NCI-H446 treated with DMSO at 0.1 percent for 48 hours (cell line): ENCODE measurements at regions not wholly inside any gene's neighbourhood (a gene's known extent, or its start where the extent isn't known, plus 50 kb on each side); places are given as distances from the start of the nearest gene placed in this dataset.
"Not testable (repeated sequence)": the region's sequence is repeated elsewhere in the genome, so short reads cannot be mapped to it uniquely, and the experiment has no call there.

Source experiments
- DNase-seq: peaks from one replicate; lab custom pipeline; 2025; lab: John Stamatoyannopoulos, UW

DNA sequence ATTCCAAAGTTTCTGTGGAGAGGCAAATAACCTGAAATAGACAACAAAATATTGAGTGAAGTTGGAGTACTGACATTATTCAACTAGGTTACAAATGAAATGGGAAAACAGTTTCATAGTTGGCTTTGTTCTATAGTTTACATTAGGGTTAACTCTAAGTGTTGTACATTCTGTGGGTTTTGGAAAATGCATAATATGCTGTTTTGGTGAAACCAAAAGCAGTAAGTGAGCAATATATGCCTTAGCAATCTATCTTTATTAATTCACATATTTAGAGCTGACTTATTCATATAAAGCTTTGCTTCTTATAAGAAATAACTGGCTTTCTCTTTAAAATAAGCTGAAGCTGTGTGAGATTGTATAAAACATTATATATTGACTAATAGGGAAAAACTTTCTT is 157.5 kb upstream of the AHI1 start:
- no peak for DNase-seq

DNA sequence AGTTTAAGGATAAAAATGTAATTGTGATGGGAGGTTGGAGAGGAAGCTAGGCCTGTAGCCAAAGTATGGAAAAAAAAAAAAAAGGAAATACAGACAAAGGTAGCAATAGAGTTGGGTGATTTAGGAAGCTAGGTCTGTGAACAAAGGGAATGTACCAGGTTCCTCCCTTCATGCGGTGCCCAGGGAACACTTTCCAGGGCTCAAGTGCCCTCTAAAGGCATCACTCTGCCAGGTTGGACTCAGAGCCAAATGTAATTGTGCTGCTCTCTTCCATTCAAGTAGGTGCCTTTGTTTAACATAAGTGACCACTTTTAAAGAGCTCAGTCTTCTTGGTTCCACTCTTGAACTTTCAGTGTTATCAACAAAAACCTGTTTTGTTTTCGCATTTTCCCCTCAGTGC is 159.7 kb upstream of the AHI1 start:
- no peak for DNase-seq

DNA sequence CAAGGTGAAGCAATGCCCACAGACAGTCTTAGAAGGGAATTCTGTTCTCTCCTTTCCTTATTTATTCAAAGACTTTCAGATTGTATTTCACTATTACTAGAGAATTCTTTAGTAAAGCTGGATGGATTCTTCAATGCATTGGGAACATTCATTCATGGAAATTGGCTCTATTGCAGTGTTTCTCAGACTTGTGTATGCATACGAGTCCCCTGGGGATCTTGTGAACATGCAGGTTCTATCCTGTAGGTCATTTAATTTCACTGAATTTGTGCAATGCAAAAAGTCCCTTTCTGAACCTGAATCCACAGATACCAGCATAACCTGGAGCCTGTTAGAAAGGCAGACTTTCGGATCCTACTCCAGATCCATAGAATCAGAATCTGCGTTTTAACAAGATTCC is 160.9 kb upstream of the AHI1 start:
- no peak for DNase-seq

DNA sequence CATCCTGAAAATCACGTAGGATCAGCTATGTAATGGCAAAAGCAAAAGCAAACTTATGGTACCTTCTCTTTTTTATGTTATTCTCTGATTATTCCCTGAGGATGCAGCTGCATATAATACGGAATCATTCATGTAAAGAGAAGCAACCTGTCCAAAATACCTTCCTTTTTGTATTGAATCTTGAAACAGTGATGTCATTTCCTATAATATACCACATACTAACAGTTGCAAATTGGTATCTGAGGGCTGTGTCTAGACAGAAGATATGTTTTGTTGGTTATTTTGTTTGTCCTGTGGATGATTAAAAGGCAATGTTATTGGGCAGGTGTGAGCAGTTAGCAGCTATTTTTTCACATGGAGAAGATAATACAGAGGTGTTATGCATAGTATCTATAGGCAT is 161.4 kb upstream of the AHI1 start:
- DNase-seq = no peak

DNA sequence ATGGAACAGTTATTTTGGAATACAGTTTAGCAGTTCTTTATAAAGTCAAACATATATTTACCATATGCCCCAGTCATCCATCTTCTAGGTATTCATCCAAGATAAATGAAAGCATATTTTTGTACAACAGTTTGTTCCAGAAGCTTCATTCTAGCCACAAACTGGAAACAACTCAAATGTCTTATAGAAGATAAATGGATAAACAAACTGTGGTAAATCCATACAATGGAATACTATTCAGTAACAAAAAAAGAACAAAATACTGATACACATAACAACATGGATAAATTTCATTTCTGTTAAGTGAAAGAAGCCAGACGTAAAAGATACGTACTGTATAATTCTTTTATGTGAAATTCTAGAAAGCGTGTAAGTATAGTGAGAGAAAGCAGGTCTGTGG is 167.0 kb upstream of the AHI1 start:
- no peak for DNase-seq

DNA sequence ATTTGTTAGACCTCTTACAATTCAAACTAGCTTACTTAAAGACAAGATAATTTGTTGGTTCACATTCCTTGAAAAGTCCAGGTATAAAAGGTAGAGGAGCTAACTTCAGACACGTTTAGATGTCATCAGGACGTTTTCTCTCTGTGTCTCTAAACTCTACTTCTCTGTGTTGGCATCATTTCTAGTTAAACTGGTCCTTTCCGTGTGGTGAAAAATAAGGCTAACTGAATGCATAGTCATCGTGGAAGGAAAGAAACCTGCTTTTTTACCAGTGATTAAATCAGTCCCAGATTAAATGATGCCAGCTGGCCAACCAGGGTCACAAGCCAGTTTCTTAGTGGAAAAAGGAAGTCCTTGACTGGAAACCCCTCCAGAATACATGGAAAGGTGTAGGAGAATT is 168.4 kb upstream of the AHI1 start:
- no peak for DNase-seq

DNA sequence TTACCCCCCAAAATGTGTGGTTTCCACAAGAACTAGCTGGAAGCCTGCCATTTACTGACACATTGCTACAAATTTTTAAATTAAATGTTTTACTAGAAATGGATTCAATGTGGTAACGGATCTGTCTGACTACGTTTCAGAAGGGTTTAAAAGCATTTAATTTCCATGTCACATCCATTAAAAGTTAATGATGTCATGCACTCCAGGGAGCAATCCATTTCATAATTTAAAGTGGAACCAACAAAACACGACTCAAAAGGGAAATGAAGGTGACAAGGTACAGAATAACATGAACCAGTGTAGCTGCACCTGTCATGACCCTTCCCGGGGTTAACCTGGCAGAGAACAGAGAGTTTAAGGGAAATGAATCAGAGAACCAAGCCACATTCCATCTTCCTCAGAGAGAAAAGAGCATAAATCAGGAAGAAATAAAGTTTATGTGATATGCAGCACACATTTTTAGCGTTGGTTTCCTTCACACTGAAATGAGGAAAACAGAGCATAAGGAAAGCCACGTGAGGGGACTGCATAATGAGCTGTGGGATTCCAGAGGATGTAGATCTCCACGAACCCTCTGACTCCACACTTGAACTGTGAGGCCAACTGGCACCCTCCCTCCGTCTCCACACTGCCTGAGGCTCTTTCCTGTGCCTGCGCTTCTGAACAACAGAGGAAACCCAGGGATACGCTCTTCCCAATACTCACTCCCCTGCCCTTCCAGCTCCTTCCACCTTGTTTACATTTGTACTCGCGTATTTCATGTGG is 170.3 kb upstream of the AHI1 start:
- peak; percentile 59 for DNase-seq

DNA sequence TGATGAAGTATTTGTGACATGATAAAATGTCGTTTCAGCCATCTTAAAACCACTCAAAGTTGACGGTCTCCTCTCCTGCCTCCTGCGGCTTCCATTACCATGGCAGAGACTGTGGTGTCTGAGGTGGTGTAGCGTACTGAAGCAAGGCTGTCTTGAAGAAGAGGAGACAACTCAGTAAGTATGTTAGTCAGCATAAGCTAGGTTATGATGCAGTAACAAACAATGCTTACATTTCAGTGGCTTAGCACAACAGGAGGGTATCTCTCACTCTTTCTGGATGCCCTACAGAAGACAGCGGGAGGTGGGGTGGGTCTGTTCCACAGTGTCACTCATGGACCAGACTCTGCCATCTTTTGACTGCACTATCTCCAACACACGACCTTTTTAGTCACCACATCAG is 174.7 kb upstream of the AHI1 start:
- DNase-seq = no peak

DNA sequence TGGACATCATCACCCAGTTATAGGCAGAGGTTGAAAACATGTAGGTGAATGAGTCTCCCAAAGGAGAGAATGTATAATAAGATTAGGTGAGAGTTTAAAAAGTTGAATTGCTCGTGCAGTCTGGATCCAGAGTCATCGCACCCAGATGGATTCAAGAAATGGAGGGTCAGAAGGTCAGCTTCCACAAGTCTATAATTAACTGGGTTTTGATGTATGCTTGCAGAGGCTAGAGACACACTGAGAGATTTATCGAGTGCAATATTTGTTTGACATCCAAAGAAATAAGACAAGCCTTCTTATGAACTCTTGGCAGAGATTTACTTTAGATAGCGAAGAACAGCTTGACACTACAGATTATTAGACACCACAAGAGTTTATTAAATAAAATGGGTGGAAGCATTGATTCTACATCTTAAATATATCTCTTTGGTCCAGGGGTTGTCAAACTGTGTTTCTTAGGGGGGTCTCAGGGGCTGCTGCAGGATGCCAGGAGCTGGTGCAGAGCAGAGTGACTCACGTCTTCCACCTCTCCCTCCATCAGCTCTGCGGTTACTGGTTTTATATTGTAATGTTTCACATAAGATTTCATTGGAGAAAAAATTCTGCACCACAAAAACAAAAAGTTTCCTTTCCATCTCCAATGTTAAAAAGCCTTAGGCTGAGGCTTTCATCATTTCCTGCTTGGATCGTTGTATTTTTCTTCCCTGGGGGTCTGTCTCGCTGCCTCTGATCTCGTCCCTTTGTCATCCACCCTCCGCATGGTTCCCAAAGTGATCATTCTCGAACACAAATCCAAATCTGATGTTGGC is 176.2 kb upstream of the AHI1 start:
- DNase-seq = no peak

DNA sequence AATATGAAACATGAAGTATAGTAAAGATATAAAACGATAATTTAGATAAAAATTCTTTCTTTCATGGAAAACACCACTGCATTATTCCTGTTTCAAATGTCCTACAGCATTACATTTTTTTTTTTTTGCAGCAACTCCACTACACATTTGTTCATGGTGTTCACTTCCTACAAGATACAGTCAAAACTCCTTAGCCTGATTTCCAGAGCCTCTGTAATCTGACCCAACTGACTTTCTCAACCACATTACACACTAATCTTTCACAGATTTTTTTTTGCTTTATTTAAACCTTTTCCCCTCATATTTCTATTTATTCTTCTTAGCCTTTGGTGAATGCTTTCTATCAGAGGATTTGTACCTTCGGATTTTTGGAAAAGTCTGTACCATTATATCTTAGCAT is 176.5 kb upstream of the PDE7B start:
- no peak for DNase-seq

DNA sequence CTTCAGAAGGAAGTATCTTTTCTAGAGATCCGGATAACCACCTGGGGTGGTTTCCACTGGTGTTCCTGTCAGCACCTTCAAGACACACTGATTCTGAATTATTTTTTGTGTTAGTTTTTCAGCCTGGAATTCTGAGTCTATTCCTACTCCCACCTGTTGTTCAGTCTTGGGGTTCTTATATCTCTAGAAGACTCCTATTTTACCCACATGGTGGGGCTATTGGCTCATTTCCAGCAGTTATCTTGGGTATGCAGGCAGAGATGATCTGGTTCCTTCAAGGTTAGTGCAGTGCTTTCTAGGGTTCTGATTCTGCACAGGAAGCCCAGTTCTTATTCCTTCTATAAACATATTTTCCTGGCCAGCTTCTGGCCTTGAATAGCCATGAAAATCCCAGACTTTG is 175.6 kb upstream of the PDE7B start:
- DNase-seq = no peak

DNA sequence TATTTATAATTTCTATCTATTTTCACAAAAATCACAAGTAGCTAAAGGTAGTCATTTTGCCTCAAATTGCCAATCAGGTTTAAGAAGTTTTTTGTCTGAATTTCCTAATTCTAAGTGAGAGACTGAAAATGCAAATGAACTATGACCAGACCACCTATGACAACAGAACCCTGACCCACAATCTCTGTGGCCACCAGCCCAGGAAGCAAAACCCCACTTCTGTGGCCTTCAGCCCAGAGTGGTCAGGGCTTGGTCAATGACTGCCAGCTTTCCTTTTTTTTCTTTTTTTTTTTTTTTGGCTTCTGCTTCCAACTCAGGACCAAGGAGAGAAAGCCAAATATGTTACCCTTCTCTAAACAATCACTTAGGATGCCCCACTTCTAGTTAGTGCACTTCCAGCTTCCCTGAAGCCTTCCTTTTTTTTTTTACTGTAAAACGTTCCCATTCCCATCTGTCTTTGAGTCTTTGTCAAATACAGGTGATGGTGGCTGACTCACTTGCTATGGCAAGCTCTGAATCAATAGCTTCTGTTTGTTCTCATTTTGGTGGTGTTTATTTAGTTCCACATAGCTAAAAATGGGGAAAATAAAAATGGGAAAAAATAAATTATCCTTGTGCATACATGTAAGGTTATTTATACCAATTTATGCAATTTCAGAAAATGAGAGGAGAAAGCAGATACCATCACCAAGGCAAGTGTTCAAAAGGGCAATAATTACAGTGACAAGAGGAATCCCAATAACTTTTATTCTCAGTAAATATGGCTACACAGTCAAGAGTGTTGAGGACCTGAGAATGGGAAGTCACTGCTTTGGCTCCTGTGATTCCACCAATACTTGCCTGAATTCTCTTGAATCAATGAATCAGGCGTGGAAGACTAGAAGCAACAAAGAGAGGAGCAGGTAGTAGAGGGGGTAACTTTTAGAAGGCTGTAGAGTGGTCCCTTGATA is 170.3 kb upstream of the PDE7B start:
- DNase-seq = no peak

DNA sequence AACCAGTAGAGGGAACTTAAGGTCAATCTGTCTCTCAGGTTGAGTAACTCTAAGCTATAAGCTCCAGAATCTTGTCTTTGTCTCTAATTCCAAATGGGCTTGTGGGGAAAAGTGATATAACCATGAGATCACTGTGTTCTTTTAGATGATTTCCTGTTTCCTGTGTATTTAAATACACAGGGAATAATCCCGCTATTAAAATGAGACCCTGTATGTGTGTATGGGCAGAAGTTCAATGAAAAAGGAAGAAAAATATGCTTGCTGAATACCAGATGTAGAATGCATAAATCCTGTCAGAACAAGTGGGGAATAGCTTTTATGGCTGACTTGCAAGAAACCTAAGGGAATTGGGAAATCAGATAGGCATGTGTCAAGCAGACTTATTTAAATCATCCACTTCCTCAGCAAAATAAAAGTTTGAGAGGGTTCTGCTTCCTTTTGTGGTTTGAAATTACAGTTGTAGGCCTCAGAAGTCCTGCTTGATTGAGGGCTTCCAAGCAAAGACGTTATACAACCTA is 164.7 kb upstream of the PDE7B start:
- no peak for DNase-seq

DNA sequence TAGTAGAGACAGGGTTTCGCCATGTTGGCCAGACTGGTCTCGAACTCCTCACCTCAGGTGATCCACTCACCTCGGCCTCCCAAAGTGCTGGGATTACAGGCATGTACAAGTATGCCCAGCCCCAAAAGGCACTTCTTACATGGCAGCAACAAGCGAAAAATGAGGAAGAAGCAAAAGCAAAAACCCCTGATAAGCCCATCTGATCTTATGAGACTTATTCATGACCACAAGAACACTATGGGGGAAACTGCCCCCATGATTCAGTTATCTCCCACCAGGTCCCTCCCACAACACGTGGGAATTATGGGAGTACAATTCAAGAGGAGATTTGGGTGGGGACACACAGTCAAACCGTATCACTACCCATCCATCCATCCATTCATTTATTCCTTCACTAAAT is 163.0 kb upstream of the PDE7B start:
- not testable (repeated sequence) for DNase-seq

DNA sequence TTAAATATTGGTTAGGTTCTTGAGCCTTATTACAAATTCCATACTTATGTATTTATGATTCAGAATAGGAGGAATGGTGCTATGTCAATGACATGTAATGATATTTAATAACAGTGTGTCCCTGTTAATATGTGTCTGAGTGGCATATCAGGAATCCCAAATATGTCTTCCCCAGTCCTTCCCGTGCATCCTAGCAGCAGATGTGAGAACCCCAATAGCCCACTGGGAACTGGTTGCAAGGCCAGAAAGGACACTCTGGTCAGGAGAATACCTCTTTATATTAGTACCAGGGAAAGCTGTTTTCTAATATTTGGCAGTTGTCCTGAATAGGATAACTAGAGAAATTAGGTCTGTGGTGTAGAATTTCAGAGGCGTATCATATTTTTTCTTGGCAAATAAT is 159.1 kb upstream of the PDE7B start:
- DNase-seq = no peak

DNA sequence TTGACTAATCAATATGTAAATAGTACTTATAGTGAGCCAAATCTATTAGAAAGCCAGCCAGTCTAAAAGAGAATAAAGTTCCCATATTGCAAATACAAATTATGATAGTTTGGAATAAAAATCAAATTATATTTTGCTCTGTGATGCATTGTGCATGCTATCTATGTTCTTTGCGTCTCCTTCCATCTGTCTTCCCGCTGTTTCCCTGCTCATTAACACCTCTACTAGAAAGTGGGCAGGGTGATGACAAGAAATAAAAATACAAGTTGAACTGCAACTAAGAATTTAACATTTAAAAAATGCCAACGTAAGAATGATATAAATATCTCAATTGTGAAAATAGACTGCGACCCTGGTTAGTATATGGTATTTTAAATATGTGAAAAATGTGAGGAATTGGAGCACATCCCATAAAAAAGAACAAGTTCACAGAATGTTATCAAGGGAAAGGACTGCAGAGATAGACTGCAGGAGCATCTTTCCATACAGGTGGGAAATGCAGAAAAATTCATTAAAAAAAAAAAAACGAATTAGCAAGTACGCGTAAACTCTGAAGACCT is 157.6 kb upstream of the PDE7B start:
- DNase-seq = no peak

DNA sequence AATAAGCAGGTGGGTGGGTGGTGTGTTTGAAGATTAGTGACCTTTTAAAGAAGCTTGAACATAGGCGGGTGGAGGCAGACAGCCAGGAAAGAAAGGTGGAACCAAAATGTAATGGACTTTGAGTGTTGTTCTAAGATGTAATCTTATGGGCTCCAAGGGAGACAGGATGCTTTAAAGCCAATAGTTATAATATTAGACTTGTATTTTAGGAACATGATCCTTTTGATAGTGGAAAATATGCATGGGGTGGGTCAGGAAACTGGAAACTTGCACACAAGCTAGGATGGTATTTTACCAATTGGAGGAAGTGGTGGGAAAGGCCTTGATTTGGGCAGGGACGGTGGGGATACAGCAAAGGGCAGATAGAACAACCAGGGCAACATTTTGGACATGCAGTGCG is 151.8 kb upstream of the PDE7B start:
- no peak for DNase-seq

DNA sequence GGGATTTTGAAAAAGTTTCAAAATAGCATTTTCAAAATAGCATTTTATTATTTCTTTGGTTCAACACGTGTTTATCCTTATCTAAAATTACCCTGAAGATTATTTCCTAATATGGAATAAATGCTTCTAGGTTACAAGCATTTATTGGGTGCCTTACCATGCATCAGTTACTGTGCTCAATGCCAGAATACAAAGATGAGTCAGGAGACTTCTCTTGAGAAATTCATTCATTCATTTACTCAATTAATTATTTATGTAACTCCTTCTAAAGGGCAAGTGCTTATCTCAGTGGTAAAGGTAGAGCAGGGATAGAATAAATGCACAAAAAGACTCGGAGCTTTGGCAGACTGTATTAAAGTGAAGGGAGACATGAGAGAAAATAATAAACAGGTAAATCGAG is 150.1 kb upstream of the PDE7B start:
- DNase-seq = no peak

DNA sequence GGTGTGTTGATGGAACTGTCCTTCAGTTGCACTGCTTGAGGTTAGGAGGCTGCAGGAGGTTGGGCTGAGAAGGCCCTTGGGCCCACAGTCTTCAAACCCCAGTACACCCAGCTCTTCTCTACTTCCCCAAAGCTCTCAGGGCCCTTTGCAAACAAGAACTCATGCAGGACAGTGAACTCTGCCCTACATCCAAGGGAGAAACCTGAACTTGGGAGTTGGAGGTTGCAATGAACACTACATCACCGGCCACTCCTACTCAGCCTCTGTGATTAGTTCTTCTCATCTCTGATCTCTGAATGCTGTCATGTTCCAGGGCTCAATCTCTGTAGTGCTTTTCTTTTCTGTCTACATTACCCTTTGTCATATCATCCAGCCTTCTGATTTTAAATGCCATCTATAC is 148.5 kb upstream of the PDE7B start:
- DNase-seq = no peak

DNA sequence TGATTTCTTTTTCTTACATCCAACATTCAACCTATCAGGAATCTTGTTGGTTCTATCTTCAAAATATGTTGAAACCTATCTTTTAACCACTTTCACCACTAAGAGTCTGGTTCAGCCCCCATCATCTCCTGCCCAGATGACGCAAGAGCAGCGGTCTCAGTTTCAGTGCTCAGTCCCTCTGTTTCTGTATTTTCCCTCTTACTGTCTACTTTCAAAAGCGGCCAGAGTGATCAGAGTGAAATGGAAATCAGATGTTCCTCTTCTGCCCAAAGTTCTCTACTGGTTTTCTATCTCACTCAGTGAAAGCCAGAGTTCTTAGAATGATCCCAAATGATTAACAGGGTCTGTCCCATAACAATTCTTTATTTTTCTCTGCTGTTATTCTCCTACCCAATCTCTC is 147.9 kb upstream of the PDE7B start:
- DNase-seq = no peak

DNA sequence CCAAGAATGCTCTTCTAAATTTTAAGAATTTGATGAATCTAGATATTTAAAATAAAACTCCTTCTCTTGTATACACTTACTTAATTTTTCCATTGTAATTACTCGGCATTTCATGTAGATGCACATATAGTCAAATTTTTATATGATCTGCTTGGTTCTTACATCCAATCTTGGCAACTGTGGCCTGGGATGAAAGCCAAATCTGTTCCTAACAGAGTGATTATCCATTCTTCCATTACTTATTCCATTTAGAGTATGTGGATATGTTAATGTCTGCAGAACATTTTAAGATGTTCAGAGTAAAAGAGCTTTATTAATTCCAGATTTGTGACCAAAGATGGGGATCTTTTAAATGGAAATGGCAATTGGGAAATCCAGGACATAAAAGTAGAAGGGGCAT is 144.1 kb upstream of the PDE7B start:
- DNase-seq = peak; percentile 35

DNA sequence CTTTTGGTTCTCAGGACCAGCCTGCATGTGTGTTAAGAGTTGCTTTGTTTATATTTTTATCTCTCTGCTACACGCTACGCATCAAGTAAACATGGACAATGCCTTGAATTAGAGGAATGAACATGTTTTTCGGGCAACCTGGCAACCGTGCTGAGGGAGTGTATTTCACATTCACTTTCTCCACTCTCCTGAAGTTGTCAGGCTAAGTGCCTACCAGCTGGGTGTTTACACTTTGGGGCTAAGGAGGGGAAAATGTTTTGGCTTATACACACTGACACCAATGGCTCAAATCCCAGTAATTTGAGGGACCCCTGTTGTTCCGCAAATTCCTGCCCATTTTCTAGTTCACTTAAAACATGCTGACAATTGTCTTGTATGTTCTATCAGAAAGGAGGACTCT is 141.5 kb upstream of the PDE7B start:
- DNase-seq = peak; percentile 15
